ENCODE measurements at regions not wholly inside any gene's neighbourhood (a gene's known extent, or its start where the extent isn't known, plus 50 kb on each side); places are given as distances from the start of the nearest gene placed in this dataset.

- Mint-ChIP-seq H3K4me1 (ENCODE audit: unreplicated experiment) (peaks cover 13% of the 10 kb centered on the region), H3K4me3 (ENCODE audit: unreplicated experiment) (no peak overlapping the region), H3K9me3 (ENCODE audit: unreplicated experiment) (no peaks in the 10 kb centered on the region), H3K36me3 (ENCODE audit: low read depth, unreplicated experiment) (no peaks in the 10 kb centered on the region), H3K27me3 (ENCODE audit: unreplicated experiment) (peaks cover 2% of the 10 kb centered on the region), H3K27ac (ENCODE audit: unreplicated experiment) (no peak overlapping the region)
- no peak for DNase-seq (ENCODE audit: low spot score)
- no peak for TF ChIP-seq CTCF (IDR thresholded peaks at IDR 0.05; ENCODE audit: unreplicated experiment)
These were observed 370.3 kb downstream of the CD109 start for GRCh38 chr6:74066168-74066871.

- H3K36me3 Mint-ChIP-seq (ENCODE audit: low read depth, unreplicated experiment) = no peaks in the 10 kb centered on the region
- no peaks in the 10 kb centered on the region for H3K9me3 Mint-ChIP-seq (ENCODE audit: unreplicated experiment)
- no peak for DNase-seq (ENCODE audit: low spot score)
- peaks cover 10% of the 10 kb centered on the region for H3K4me1 Mint-ChIP-seq (ENCODE audit: unreplicated experiment)
- no peak for TF ChIP-seq CTCF (IDR thresholded peaks at IDR 0.05; ENCODE audit: unreplicated experiment)
- H3K27ac Mint-ChIP-seq (ENCODE audit: unreplicated experiment) = no peak overlapping the region
- H3K4me3 Mint-ChIP-seq (ENCODE audit: unreplicated experiment) = no peak overlapping the region
- peaks cover 2% of the 10 kb centered on the region for H3K27me3 Mint-ChIP-seq (ENCODE audit: unreplicated experiment)
These were observed 369.7 kb downstream of the CD109 start for GRCh38 chr6:74065705-74066104.

- H3K36me3 Mint-ChIP-seq (ENCODE audit: low read depth, unreplicated experiment) = no peaks in the 10 kb centered on the region
- H3K27me3 Mint-ChIP-seq (ENCODE audit: unreplicated experiment) = no peaks in the 10 kb centered on the region
- no peak for DNase-seq (ENCODE audit: low spot score)
- H3K9me3 Mint-ChIP-seq (ENCODE audit: unreplicated experiment) = no peaks in the 10 kb centered on the region
- H3K27ac Mint-ChIP-seq (ENCODE audit: unreplicated experiment) = no peak overlapping the region
- TF ChIP-seq CTCF (IDR thresholded peaks at IDR 0.05; ENCODE audit: unreplicated experiment) = no peak
- H3K4me1 Mint-ChIP-seq (ENCODE audit: unreplicated experiment) = no peaks in the 10 kb centered on the region
- H3K4me3 Mint-ChIP-seq (ENCODE audit: unreplicated experiment) = no peak overlapping the region
These were observed 367.4 kb downstream of the CD109 start for GRCh38 chr6:74063391-74063790.

- no peaks in the 10 kb centered on the region for H3K4me1 Mint-ChIP-seq (ENCODE audit: unreplicated experiment)
- no peak for TF ChIP-seq CTCF (IDR thresholded peaks at IDR 0.05; ENCODE audit: unreplicated experiment)
- no peaks in the 10 kb centered on the region for H3K27me3 Mint-ChIP-seq (ENCODE audit: unreplicated experiment)
- no peak overlapping the region for H3K4me3 Mint-ChIP-seq (ENCODE audit: unreplicated experiment)
- DNase-seq (ENCODE audit: low spot score) = no peak
- H3K9me3 Mint-ChIP-seq (ENCODE audit: unreplicated experiment) = no peaks in the 10 kb centered on the region
- H3K36me3 Mint-ChIP-seq (ENCODE audit: low read depth, unreplicated experiment) = no peaks in the 10 kb centered on the region
- H3K27ac Mint-ChIP-seq (ENCODE audit: unreplicated experiment) = no peak overlapping the region
These were observed 365.2 kb downstream of the CD109 start for GRCh38 chr6:74061201-74061600.

- no peak for TF ChIP-seq CTCF (IDR thresholded peaks at IDR 0.05; ENCODE audit: unreplicated experiment)
- H3K36me3 Mint-ChIP-seq (ENCODE audit: low read depth, unreplicated experiment) = no peaks in the 10 kb centered on the region
- H3K4me1 Mint-ChIP-seq (ENCODE audit: unreplicated experiment) = no peaks in the 10 kb centered on the region
- no peaks in the 10 kb centered on the region for H3K27me3 Mint-ChIP-seq (ENCODE audit: unreplicated experiment)
- no peaks in the 10 kb centered on the region for H3K9me3 Mint-ChIP-seq (ENCODE audit: unreplicated experiment)
- no peak for DNase-seq (ENCODE audit: low spot score)
- H3K4me3 Mint-ChIP-seq (ENCODE audit: unreplicated experiment) = no peak overlapping the region
- H3K27ac Mint-ChIP-seq (ENCODE audit: unreplicated experiment) = no peak overlapping the region
These were observed 364.4 kb downstream of the CD109 start for GRCh38 chr6:74060354-74060753.

All from endothelial cell (in vitro differentiated cells).